22Rv1 (cell line): ENCODE measurements at regions not wholly inside any gene's neighbourhood (a gene's known extent, or its start where the extent isn't known, plus 50 kb on each side); places are given as distances from the start of the nearest gene placed in this dataset.

Experiments
- CTCF ChIP-seq: fragments of 450-650 bp; IDR thresholded peaks from 2 replicates; pipeline ENCODE4 v1.5.1; 2017; ENCODE audit warnings: mild to moderate bottlenecking
- ZFX ChIP-seq: fragments of 450-650 bp; IDR thresholded peaks from 2 replicates; pipeline ENCODE4 v1.6.1; 2017; ENCODE audit warnings: antibody characterized with exemption, borderline replicate concordance

GRCh38 chr10:33109788-33110469, 151.9 kb upstream of the ITGB1 start:
- TF ChIP-seq CTCF (no peak), ZFX (no peak)
